Chondrocyte (in vitro differentiated cells): ENCODE measurements at regions not wholly inside any gene's neighbourhood (a gene's known extent, or its start where the extent isn't known, plus 50 kb on each side); places are given as distances from the start of the nearest gene placed in this dataset.

Source experiments
- DNase-seq: peaks from one replicate; pipeline ENCODE4 v3.0.0; 2021; ENCODE audit warnings: mixed read lengths, low spot score
- H3K27ac Mint-ChIP-seq: one replicate; pipeline ENCODE4 v1.8.0; 2021; ENCODE audit warnings: mild to moderate bottlenecking, moderate library complexity, mixed read lengths; ENCODE audit not compliant: unreplicated experiment
- H3K27me3 Mint-ChIP-seq: 2 replicates; pipeline ENCODE4 v1.8.0; 2021; ENCODE audit warnings: low read depth, mixed read lengths
- H3K36me3 Mint-ChIP-seq: 2 replicates; pipeline ENCODE4 v1.8.0; 2021; ENCODE audit warnings: low read depth, mixed read lengths
- H3K4me1 Mint-ChIP-seq: 2 replicates; pipeline ENCODE4 v1.8.0; 2021; ENCODE audit warnings: low read depth, mild to moderate bottlenecking, mixed read lengths
- H3K4me3 Mint-ChIP-seq: one replicate; pipeline ENCODE4 v1.8.0; 2021; ENCODE audit warnings: mild to moderate bottlenecking, moderate library complexity, mixed read lengths; ENCODE audit not compliant: unreplicated experiment
- H3K9me3 Mint-ChIP-seq: 2 replicates; pipeline ENCODE4 v1.8.0; 2021; ENCODE audit warnings: low read depth, mixed read lengths
- CTCF ChIP-seq: fragments of 200-600 bp; sonication (generic); IDR thresholded peaks from 2 replicates; pipeline ENCODE4 v1.5.0; 2021; ENCODE audit warnings: antibody characterized with exemption, mild to moderate bottlenecking, moderate library complexity

DNA sequence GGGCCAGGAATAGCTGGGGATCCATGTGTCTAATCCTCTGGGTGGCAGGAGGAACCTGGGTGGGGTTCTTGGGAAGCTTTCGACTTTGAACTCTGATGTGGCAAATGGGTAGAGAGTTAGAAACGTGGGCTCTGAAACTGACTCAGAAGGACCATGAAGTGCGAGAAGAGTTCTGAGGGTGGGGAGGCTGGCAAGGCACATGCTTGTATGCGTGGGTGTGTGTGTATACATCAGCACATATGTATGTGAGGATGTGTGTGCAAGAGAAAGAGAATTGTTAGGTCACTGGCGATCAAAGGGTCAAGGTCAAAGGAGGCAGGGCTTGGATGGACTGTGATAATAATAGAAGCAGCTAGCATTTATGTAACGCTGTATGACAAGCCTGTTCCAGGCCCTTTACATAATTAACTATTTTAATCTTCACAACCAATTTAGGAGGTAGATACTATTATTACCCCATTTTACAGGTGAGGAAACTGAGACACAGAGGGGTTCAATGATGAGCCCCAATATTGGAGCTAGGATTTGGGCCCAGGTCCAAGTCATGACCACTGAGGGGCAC is 84.5 kb upstream of the POU3F1 start:
- DNase-seq, result no peak
- no peaks in the 10 kb centered on the region for H3K36me3 Mint-ChIP-seq
- H3K9me3 Mint-ChIP-seq, result no peaks in the 10 kb centered on the region
- no peak for TF ChIP-seq CTCF
- no peak overlapping the region for H3K4me3 Mint-ChIP-seq
- peaks cover 40% of the 10 kb centered on the region for H3K4me1 Mint-ChIP-seq
- no peaks in the 10 kb centered on the region for H3K27me3 Mint-ChIP-seq
- H3K27ac Mint-ChIP-seq, result no peak overlapping the region

DNA sequence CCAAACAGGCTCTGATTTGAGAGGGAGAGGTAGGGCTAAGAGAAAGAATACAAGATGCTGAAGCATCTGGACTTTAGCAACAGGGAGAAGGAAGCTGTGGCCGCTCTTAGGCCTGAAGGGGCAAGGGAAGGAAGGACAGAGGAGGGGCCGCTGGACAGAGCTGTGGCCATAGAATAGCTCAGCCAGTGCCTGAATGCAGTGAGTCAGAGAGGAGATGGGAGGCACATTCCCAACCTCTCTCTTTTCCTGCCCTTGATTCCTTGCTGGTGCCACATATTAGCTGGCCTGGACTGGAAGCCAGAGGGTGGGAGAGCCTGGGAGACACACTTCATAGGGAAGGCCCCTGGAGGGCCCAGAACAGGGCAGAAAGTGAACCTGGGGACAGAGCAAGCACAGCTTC is 83.4 kb upstream of the POU3F1 start:
- TF ChIP-seq CTCF, result no peak
- H3K36me3 Mint-ChIP-seq, result no peaks in the 10 kb centered on the region
- peak overlapping the region; percentile 32 for H3K27ac Mint-ChIP-seq
- peaks cover 37% of the 10 kb centered on the region for H3K4me1 Mint-ChIP-seq
- no peak for DNase-seq
- H3K27me3 Mint-ChIP-seq, result no peaks in the 10 kb centered on the region
- no peaks in the 10 kb centered on the region for H3K9me3 Mint-ChIP-seq
- H3K4me3 Mint-ChIP-seq, result no peak overlapping the region

DNA sequence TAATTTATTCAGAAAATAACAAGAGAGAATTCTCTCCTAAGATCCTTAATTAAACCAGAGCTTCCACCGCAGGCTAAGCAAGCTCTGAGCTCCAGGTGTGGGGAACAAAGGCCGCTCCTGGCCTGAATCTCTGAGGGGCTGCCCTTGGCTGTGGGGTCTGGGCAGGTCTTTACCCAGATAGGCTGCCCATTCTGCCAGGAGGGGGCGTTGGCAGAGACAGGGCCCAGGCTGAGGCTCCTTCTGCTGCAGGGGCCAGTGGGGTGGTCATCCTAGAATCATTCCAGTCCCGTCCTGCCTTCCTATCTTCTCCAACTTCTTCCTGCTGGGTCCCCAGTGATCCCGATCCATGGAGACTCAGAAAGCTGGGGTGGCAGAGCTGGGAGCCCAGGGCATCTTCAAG is 82.9 kb upstream of the POU3F1 start:
- peak; percentile 34 for DNase-seq
- no peaks in the 10 kb centered on the region for H3K27me3 Mint-ChIP-seq

DNA sequence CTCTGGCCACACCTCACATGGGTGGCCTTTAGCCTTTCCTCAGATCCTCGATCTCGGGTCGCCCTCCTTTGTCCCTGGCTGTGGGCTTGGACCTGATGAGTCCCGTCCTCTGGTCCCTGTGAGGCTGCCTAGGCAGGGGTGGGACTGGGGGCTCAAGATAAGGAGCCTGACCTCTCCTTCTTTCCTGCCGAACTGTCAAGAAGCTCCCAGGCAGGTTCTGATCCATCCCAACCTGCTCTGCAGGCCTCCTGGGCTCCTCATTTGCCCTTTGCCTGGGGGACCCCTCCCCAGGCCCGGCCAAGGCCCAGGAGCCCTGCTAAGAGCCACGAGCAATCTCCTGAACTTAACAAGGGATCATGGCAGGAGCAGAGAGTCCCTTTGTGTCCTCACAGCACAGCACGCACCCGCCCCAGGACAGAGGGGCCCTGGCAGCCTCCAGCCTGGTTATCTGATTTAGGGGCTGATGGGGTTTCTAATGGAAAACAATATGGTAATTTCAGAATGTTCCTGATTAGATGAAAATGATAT is 82.4 kb upstream of the POU3F1 start:
- DNase-seq, result peak; percentile 82
- Mint-ChIP-seq H3K36me3 (no peaks in the 10 kb centered on the region), H3K4me3 (no peak overlapping the region), H3K9me3 (no peaks in the 10 kb centered on the region), H3K27me3 (no peaks in the 10 kb centered on the region), H3K27ac (no peak overlapping the region), H3K4me1 (peaks cover 43% of the 10 kb centered on the region)
- no peak for TF ChIP-seq CTCF

More for the DNA sequence above, 82.9 kb upstream of the POU3F1 start:
- Mint-ChIP-seq H3K36me3 (no peaks in the 10 kb centered on the region), H3K27ac (no peak overlapping the region), H3K9me3 (no peaks in the 10 kb centered on the region), H3K4me1 (peaks cover 38% of the 10 kb centered on the region), H3K4me3 (no peak overlapping the region)
- peak; percentile 40 for TF ChIP-seq CTCF

DNA sequence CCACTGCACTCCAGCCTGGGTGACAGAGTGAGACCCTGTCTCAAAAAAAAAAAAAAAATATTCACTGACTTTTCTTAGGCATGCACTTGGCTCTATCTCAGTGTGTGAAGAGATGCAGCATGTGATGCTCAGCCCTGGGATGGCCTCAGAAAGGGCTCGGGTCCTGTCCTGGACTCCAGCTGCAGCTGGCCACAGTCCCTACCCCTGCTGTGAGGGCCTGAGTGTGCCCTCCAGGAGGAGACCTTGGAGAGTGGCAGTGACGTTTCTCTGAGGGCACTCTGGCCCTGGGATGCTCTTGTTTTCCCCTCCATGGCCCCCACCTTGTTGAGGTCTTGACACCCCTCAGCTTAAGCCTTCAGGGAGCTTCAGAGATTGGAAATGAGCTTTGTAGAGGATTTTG is 81.9 kb upstream of the POU3F1 start:
- no peaks in the 10 kb centered on the region for H3K27me3 Mint-ChIP-seq
- DNase-seq, result peak; percentile 52
- TF ChIP-seq CTCF, result no peak
- no peaks in the 10 kb centered on the region for H3K9me3 Mint-ChIP-seq
- H3K27ac Mint-ChIP-seq, result no peak overlapping the region
- H3K4me1 Mint-ChIP-seq, result peaks cover 48% of the 10 kb centered on the region
- no peaks in the 10 kb centered on the region for H3K36me3 Mint-ChIP-seq
- H3K4me3 Mint-ChIP-seq, result no peak overlapping the region
